Neural progenitor cell (in vitro differentiated cells): ENCODE measurements at regions not wholly inside any gene's neighbourhood (a gene's known extent, or its start where the extent isn't known, plus 50 kb on each side); places are given as distances from the start of the nearest gene placed in this dataset.

Experiments
- EZH2 ChIP-seq: fragments of 200-600 bp; sonication (generic); IDR thresholded peaks from 2 replicates; pipeline ENCODE4 v1.6.1; 2017; ENCODE audit warnings: antibody characterized with exemption, mild to moderate bottlenecking, moderate library complexity
- EZH2phosphoT487 ChIP-seq: fragments of 200-600 bp; sonication (generic); IDR thresholded peaks from 2 replicates; pipeline ENCODE4 v1.6.1; 2017; ENCODE audit warnings: antibody characterized with exemption
- TF ChIP-seq, protein P1 (sequence below): fragments of 200-600 bp; sonication (generic); IDR thresholded peaks from 2 replicates; pipeline ENCODE4 v1.5.1; 2017; ENCODE audit warnings: antibody characterized with exemption, mild to moderate bottlenecking

DNA sequence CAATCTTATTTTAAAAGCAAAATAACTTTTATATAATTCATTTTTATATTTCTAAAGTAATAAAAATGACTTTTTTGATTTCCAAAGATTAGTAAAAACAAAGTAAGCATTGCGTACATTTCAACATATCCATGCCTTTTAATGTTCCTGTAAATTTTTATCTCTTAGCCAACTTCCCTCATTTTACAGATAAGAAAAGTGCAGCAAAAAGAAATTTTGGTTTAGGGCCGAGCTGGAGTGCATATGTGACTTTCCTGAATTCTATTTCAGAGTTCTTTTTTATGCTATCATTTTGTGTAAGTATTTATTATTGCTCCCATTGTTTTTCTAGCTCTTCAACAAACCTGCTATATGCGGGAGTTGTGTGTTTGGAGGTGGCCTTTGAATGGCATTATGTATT, 195.3 kb downstream of the NHLRC3 start:
- TF ChIP-seq, protein P1, sequence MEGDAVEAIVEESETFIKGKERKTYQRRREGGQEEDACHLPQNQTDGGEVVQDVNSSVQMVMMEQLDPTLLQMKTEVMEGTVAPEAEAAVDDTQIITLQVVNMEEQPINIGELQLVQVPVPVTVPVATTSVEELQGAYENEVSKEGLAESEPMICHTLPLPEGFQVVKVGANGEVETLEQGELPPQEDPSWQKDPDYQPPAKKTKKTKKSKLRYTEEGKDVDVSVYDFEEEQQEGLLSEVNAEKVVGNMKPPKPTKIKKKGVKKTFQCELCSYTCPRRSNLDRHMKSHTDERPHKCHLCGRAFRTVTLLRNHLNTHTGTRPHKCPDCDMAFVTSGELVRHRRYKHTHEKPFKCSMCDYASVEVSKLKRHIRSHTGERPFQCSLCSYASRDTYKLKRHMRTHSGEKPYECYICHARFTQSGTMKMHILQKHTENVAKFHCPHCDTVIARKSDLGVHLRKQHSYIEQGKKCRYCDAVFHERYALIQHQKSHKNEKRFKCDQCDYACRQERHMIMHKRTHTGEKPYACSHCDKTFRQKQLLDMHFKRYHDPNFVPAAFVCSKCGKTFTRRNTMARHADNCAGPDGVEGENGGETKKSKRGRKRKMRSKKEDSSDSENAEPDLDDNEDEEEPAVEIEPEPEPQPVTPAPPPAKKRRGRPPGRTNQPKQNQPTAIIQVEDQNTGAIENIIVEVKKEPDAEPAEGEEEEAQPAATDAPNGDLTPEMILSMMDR = no peak
- no peak for TF ChIP-seq EZH2
- TF ChIP-seq EZH2phosphoT487 = no peak
